ENCODE measurements at regions not wholly inside any gene's neighbourhood (a gene's known extent, or its start where the extent isn't known, plus 50 kb on each side); places are given as distances from the start of the nearest gene placed in this dataset.

DNA sequence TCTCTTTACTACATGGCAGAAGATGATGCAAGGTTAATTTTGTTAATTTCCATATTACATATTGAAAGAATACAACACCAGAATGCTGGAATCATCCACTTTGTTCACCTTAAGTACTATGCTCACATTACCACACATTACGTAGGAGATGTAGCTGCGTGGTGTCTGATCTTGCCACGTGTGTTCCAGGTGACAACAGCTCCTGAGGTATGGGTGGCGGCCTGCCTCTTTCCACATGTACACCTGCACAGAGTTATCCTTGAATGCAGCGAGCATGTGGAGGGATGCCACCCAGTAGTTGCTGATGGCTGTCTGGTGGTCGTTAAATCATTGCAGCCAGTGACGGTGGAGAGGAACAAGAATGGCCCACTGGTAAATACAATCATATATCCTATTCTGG is 740.5 kb upstream of the EEF2KMT start:
- TF ChIP-seq CTCF (IDR thresholded peaks at IDR 0.05; ENCODE audit: low read depth, low read length) (no peak), POLR2A (IDR thresholded peaks at IDR 0.05; ENCODE audit: extremely low read depth, insufficient read length) (no peak)
